ENCODE measurements at regions not wholly inside any gene's neighbourhood (a gene's known extent, or its start where the extent isn't known, plus 50 kb on each side); places are given as distances from the start of the nearest gene placed in this dataset.

DNA sequence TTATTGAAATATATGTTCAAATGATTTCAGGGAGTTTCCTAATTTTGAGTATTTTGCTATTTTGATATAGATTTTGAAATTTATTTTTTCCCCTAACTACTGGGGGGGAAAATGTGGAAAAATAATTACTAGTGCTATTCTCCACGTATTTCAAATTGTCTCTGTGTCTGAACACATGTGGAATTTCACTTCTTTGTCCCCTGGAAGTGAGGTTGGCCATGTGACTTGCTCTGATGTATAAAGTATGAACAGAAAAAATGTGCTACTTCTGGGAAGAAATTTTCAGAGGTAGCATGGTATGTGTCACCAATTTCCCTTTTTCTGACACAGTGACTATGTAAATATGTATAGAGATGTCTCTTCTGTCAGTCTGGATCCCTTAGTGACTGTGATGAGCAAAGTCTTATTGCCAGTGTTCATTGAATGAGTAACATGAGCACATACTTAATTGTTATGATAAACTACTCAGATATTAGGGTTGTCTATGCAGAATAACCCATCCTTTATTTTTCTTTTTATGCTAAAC is 215.4 kb upstream of the CCN2 start:
- TF ChIP-seq TCF12 (IDR thresholded peaks at IDR 0.05; ENCODE audit: low read depth) (no peak), TEAD4 (IDR thresholded peaks at IDR 0.05) (no peak), TAF1 (IDR thresholded peaks at IDR 0.05; ENCODE audit: low read depth) (no peak), CREB1 (IDR thresholded peaks at IDR 0.05; ENCODE audit: low read depth) (no peak), EP300 (IDR thresholded peaks at IDR 0.05; ENCODE audit: borderline replicate concordance) (no peak), CEBPB (IDR thresholded peaks at IDR 0.05) (no peak)
- TF ChIP-seq, protein P1, sequence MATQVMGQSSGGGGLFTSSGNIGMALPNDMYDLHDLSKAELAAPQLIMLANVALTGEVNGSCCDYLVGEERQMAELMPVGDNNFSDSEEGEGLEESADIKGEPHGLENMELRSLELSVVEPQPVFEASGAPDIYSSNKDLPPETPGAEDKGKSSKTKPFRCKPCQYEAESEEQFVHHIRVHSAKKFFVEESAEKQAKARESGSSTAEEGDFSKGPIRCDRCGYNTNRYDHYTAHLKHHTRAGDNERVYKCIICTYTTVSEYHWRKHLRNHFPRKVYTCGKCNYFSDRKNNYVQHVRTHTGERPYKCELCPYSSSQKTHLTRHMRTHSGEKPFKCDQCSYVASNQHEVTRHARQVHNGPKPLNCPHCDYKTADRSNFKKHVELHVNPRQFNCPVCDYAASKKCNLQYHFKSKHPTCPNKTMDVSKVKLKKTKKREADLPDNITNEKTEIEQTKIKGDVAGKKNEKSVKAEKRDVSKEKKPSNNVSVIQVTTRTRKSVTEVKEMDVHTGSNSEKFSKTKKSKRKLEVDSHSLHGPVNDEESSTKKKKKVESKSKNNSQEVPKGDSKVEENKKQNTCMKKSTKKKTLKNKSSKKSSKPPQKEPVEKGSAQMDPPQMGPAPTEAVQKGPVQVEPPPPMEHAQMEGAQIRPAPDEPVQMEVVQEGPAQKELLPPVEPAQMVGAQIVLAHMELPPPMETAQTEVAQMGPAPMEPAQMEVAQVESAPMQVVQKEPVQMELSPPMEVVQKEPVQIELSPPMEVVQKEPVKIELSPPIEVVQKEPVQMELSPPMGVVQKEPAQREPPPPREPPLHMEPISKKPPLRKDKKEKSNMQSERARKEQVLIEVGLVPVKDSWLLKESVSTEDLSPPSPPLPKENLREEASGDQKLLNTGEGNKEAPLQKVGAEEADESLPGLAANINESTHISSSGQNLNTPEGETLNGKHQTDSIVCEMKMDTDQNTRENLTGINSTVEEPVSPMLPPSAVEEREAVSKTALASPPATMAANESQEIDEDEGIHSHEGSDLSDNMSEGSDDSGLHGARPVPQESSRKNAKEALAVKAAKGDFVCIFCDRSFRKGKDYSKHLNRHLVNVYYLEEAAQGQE (IDR thresholded peaks at IDR 0.05; ENCODE audit: low read depth) = no peak

All from Ishikawa (cell line).